H1 (cell line): ENCODE measurements at regions not wholly inside any gene's neighbourhood (a gene's known extent, or its start where the extent isn't known, plus 50 kb on each side); places are given as distances from the start of the nearest gene placed in this dataset.

Source experiments
- CTCF ChIA-PET: fragments of 300-600 bp; sonication (Branson Sonifier 250); formaldehyde crosslinking; loops from one replicate; lab custom pipeline; 2021; ENCODE audit not compliant: partially characterized antibody; lab: Charles Lee
- POLR2A ChIA-PET: fragments of 300-600 bp; sonication (Branson Sonifier 250); formaldehyde crosslinking; loops from one replicate; lab custom pipeline; 2021; ENCODE audit warnings: inconsistent platforms; ENCODE audit not compliant: partially characterized antibody; lab: Charles Lee
- DNase-seq, 2 experiments: peaks; one replicate each; pipeline versions ENCODE4 v3.0.0 to v3.0.0-alpha.2; 2010 to 2022; ENCODE audit warnings: low spot score in 2 of 2, low read depth in 1 of 2, mixed read lengths in 1 of 2
- FAIRE-seq: peaks from 2 replicates; lab custom pipeline; 2011; peaks lifted over from hg19 to GRCh38; lab: Jason Lieb, UNC
- H2AFZ ChIP-seq: 2 replicates; pipeline ENCODE4 v1.8.1; 2012; ENCODE audit warnings: low read length, inconsistent platforms
- H2AK5ac ChIP-seq: 2 replicates; pipeline ENCODE4 v1.6.1; 2013; ENCODE audit warnings: low read depth, low read length
- H2BK120ac ChIP-seq: replicated peaks from 2 replicates; pipeline ENCODE3; 2013; ENCODE audit warnings: low read depth, low read length, inconsistent platforms
- H2BK12ac ChIP-seq: 2 replicates; pipeline ENCODE4 v1.6.1; 2013; ENCODE audit warnings: low read depth, low read length
- H2BK15ac ChIP-seq: 2 replicates; pipeline ENCODE4 v1.6.1; 2013; ENCODE audit warnings: low read length
- H2BK20ac ChIP-seq: 2 replicates; pipeline ENCODE4 v1.6.1; 2013; ENCODE audit warnings: low read length
- H2BK5ac ChIP-seq: 2 replicates; pipeline ENCODE4 v1.6.1; 2013; ENCODE audit warnings: low read depth, low read length
- H3K14ac ChIP-seq: 2 replicates; pipeline ENCODE4 v1.6.1; 2013; ENCODE audit warnings: inconsistent platforms; ENCODE audit not compliant: insufficient read length
- H3K18ac ChIP-seq: 2 replicates; pipeline ENCODE4 v1.6.1; 2013; ENCODE audit warnings: low read length; ENCODE audit errors: extremely low read depth
- H3K23ac ChIP-seq: 2 replicates; pipeline ENCODE4 v1.6.1; 2013; ENCODE audit warnings: inconsistent platforms; ENCODE audit not compliant: insufficient read length
- H3K23me2 ChIP-seq: 2 replicates; pipeline ENCODE4 v1.6.1; 2013; ENCODE audit warnings: low read depth, low read length
- H3K27ac ChIP-seq: 2 replicates; pipeline ENCODE4 v1.6.1; 2011; ENCODE audit warnings: low read depth, low read length, inconsistent platforms
- H3K27me3 ChIP-seq, 4 experiments: replicated peaks in 1 of 4; 1 replicate in 1 of 4; 2 replicates in 3 of 4; pipeline versions ENCODE4 v1.6.1 to v1.8.1; 2011 to 2013; ENCODE audit warnings: low read length in 3 of 4, mild to moderate bottlenecking in 3 of 4, inconsistent platforms in 2 of 4, mixed read lengths in 2 of 4, moderate library complexity in 1 of 4; ENCODE audit not compliant: control insufficient read depth in 3 of 4, insufficient read depth in 3 of 4; ENCODE audit errors: extremely low read depth in 1 of 4
- H3K36me3 ChIP-seq, 4 experiments: 2 replicates each; pipeline versions ENCODE4 v1.6.1 to v1.8.1; 2011 to 2013; ENCODE audit warnings: mild to moderate bottlenecking in 4 of 4, low read length in 3 of 4, moderate library complexity in 2 of 4, control low read depth in 1 of 4, inconsistent platforms in 1 of 4; ENCODE audit not compliant: insufficient read depth in 4 of 4, control insufficient read depth in 2 of 4
- H3K4ac ChIP-seq: replicated peaks from 2 replicates; pipeline ENCODE3; 2013; ENCODE audit warnings: low read length, low read depth, mixed read lengths, inconsistent platforms; ENCODE audit not compliant: insufficient read length
- H3K4me1 ChIP-seq, 4 experiments: replicated peaks in 1 of 4; 1 replicate in 1 of 4; 2 replicates in 3 of 4; pipeline versions ENCODE4 v1.6.1 to v1.8.1; 2011 to 2013; ENCODE audit warnings: low read length in 3 of 4, inconsistent platforms in 2 of 4, mixed read lengths in 1 of 4; ENCODE audit not compliant: insufficient read depth in 4 of 4, control insufficient read depth in 3 of 4
- H3K4me2 ChIP-seq, 2 experiments: 2 replicates each; pipeline versions ENCODE4 v1.6.1 to v1.8.1; 2011 to 2013; ENCODE audit warnings: low read depth in 2 of 2, low read length in 2 of 2, control low read depth in 1 of 2, inconsistent platforms in 1 of 2, mild to moderate bottlenecking in 1 of 2; ENCODE audit not compliant: insufficient read depth in 1 of 2
- H3K4me3 ChIP-seq, 4 experiments: fragments of 200-600, 300-600 bp in 1 of 4; sonication (generic), shearing (Covaris generic), sonication (Bioruptor Twin) in 1 of 4; 2 replicates each; pipeline versions ENCODE4 v1.5.1 to v1.8.1; 2011 to 2016; ENCODE audit warnings: low read length in 4 of 4, low read depth in 3 of 4, control low read depth in 2 of 4, inconsistent platforms in 2 of 4, mild to moderate bottlenecking in 2 of 4, mixed read lengths in 1 of 4, moderate library complexity in 1 of 4; ENCODE audit not compliant: insufficient read depth in 2 of 4; ENCODE audit errors: extremely low read depth in 1 of 4
- H3K56ac ChIP-seq: replicated peaks from 2 replicates; pipeline ENCODE3; 2013; ENCODE audit warnings: low read depth, mild to moderate bottlenecking, mixed read lengths, low read length, inconsistent platforms; ENCODE audit not compliant: insufficient read length
- H3K79me1 ChIP-seq: 2 replicates; pipeline ENCODE4 v1.6.1; 2013; ENCODE audit warnings: low read depth, low read length, control low read depth
- H3K79me2 ChIP-seq, 2 experiments: 2 replicates each; pipeline versions ENCODE4 v1.6.1 to v1.8.1; 2012 to 2013; ENCODE audit warnings: low read length in 2 of 2, mild to moderate bottlenecking in 2 of 2, inconsistent platforms in 1 of 2; ENCODE audit not compliant: insufficient read depth in 2 of 2, control insufficient read depth in 1 of 2
- H3K9ac ChIP-seq, 4 experiments: replicated peaks in 1 of 4; 1 replicate in 1 of 4; 2 replicates in 3 of 4; pipeline versions ENCODE4 v1.6.1 to v1.8.1; 2011 to 2013; ENCODE audit warnings: low read depth in 3 of 4, low read length in 3 of 4, control low read depth in 2 of 4, mild to moderate bottlenecking in 2 of 4, moderate library complexity in 2 of 4, inconsistent platforms in 1 of 4; ENCODE audit errors: extremely low read depth in 1 of 4
- H3K9me3 ChIP-seq, 2 experiments: 2 replicates each; pipeline versions ENCODE4 v1.6.1 to v1.8.1; 2012 to 2013; ENCODE audit warnings: mild to moderate bottlenecking in 2 of 2, moderate library complexity in 2 of 2, control low read depth in 1 of 2, inconsistent platforms in 1 of 2, low read depth in 1 of 2, low read length in 1 of 2, mixed read lengths in 1 of 2; ENCODE audit not compliant: insufficient read depth in 2 of 2
- H4K20me1 ChIP-seq, 2 experiments: replicated peaks in 1 of 2; 2 replicates each; pipeline versions ENCODE3 to v1.8.1; 2011 to 2013; ENCODE audit warnings: inconsistent platforms in 2 of 2, low read length in 2 of 2, mild to moderate bottlenecking in 1 of 2; ENCODE audit not compliant: insufficient read depth in 2 of 2, control insufficient read depth in 1 of 2
- H4K5ac ChIP-seq: 2 replicates; pipeline ENCODE4 v1.6.1; 2013; ENCODE audit warnings: low read length, low read depth, mixed read lengths, inconsistent platforms; ENCODE audit not compliant: insufficient read length
- H4K8ac ChIP-seq: 2 replicates; pipeline ENCODE4 v1.8.0; 2013; ENCODE audit warnings: mild to moderate bottlenecking, moderate library complexity, low read length, inconsistent platforms; ENCODE audit not compliant: insufficient read depth; ENCODE audit errors: extremely low read depth
- H4K91ac ChIP-seq: replicated peaks from 2 replicates; pipeline ENCODE3; 2013; ENCODE audit warnings: low read length, mixed read lengths, inconsistent platforms; ENCODE audit not compliant: insufficient read length
- JUN ChIP-seq: IDR thresholded peaks from 2 replicates; pipeline ENCODE4 v1.6.1; 2011; ENCODE audit warnings: low read depth, mild to moderate bottlenecking, improper control_type of control experiment, low read length
- POU5F1 ChIP-seq: IDR thresholded peaks from 2 replicates; pipeline ENCODE4 v1.6.1; 2011; ENCODE audit warnings: low read depth, mild to moderate bottlenecking, low read length, moderate library complexity
- RFX5 ChIP-seq: IDR thresholded peaks from 2 replicates; pipeline ENCODE4 v1.6.1; 2011; ENCODE audit warnings: low read depth, low read length, improper control_type of control experiment, borderline replicate concordance
- RNF2 ChIP-seq: fragments of 200-900, 300-1000 bp; sonication (generic); IDR thresholded peaks from 2 replicates; pipeline ENCODE4 v1.7.1; 2016; ENCODE audit warnings: borderline replicate concordance, low read depth, mild to moderate bottlenecking, antibody characterized with exemption, low read length; ENCODE audit not compliant: poor library complexity, severe bottlenecking; ENCODE audit errors: missing control alignments
- SIN3A ChIP-seq, 2 experiments: IDR thresholded peaks in 1 of 2; conservative IDR thresholded peaks in 1 of 2; 2 replicates each; pipeline ENCODE4 v1.6.1; 2011 to 2012; ENCODE audit warnings: low read length in 2 of 2, improper control_type of control experiment in 1 of 2, low read depth in 1 of 2, mild to moderate bottlenecking in 1 of 2
- SIX5 ChIP-seq: IDR thresholded peaks from 2 replicates; pipeline ENCODE4 v1.6.1; 2011; ENCODE audit warnings: mild to moderate bottlenecking, low read depth, low read length
- WGBS, 2 experiments: shearing (Covaris generic) in 1 of 2; methylation state at CpG; one replicate each; pipeline versions ENCODE4 v1.1.6 to v1.1.7; 2013 to 2015; ENCODE audit warnings: low lambda C conversion rate in 2 of 2, mixed read lengths in 2 of 2, inconsistent platforms in 1 of 2, low coverage in 1 of 2, missing lambda C conversion rate in 1 of 2; ENCODE audit not compliant: insufficient replicate concordance in 2 of 2, insufficient coverage in 1 of 2, insufficient read length in 1 of 2; ENCODE audit errors: extremely low coverage in 1 of 2, missing lambda C conversion rate in 1 of 2; 5-methylcytosine and 5-hydroxymethylcytosine counted together
- TF ChIP-seq, protein P1 (sequence below): IDR thresholded peaks from 2 replicates; pipeline ENCODE4 v1.6.1; 2012; ENCODE audit warnings: inconsistent platforms

DNA sequence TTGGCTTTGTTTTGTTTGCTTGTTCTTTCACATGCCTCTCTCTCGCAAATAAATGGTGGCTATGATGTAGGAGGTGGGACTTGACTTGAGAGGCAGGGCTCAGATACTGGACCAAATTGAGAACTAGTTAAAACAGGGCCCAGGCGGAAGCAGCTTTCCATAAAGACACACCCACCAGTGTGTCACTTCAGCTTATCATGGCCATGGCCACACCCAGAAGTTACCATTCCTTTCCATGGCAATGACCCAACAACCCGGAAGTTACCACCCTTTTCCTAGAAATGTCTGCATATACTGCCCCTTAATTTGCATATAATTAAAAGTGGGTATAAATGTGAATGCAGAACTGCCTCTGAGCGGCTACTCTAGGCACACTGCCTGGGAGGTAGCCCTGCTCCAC lies 62.6 kb upstream of the CNTN4 start:
- H4K8ac ChIP-seq: no peak overlapping the region
- no peak overlapping the region for H3K4ac ChIP-seq
- H3K23ac ChIP-seq: no peak overlapping the region
- H3K9ac ChIP-seq: no peak overlapping the region
- H3K27ac ChIP-seq: no peak overlapping the region
- no peak overlapping the region for H3K18ac ChIP-seq
- H2AFZ ChIP-seq: no peak overlapping the region
- H3K4me3 ChIP-seq: no peak overlapping the region
- DNase-seq (no peak), FAIRE-seq (no peak)
- no peak overlapping the region for H3K56ac ChIP-seq
- H2BK12ac ChIP-seq: no peak overlapping the region
- no peaks in the 10 kb centered on the region for H4K20me1 ChIP-seq
- no peaks in the 10 kb centered on the region for H3K79me1 ChIP-seq
- TF ChIP-seq SIX5: no peak
- TF ChIP-seq SIN3A (conservative IDR thresholded peaks at IDR 0.05 in 1 of 2, IDR thresholded peaks at IDR 0.05 in 1 of 2; ENCODE audit: low read depth in 1 of 2, low read length in 2 of 2): no peak
- TF ChIP-seq JUN: no peak
- TF ChIP-seq RFX5: no peak
- TF ChIP-seq RNF2: no peak
- TF ChIP-seq, protein P1, sequence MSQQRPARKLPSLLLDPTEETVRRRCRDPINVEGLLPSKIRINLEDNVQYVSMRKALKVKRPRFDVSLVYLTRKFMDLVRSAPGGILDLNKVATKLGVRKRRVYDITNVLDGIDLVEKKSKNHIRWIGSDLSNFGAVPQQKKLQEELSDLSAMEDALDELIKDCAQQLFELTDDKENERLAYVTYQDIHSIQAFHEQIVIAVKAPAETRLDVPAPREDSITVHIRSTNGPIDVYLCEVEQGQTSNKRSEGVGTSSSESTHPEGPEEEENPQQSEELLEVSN: no peak
- TF ChIP-seq POU5F1: no peak
- no peaks in the 10 kb centered on the region for H3K27me3 ChIP-seq
- H2AK5ac ChIP-seq: no peak overlapping the region
- H3K4me2 ChIP-seq: no peak overlapping the region
- H3K23me2 ChIP-seq: no peaks in the 10 kb centered on the region
- H2BK5ac ChIP-seq: no peak overlapping the region
- H3K4me1 ChIP-seq: no peaks in the 10 kb centered on the region
- ChIA-PET POLR2A (no interaction called here), CTCF (no interaction called here)
- no peak overlapping the region for H2BK120ac ChIP-seq
- H4K5ac ChIP-seq: no peak overlapping the region
- no peaks in the 10 kb centered on the region for H3K79me2 ChIP-seq
- no peak overlapping the region for H2BK20ac ChIP-seq
- H4K91ac ChIP-seq: no peak overlapping the region
- no peaks in the 10 kb centered on the region for H3K36me3 ChIP-seq
- no peak overlapping the region for H2BK15ac ChIP-seq
- no peaks in the 10 kb centered on the region for H3K9me3 ChIP-seq
- H3K14ac ChIP-seq: no peak overlapping the region
- 88% methylated on average over 4 of the region's 4 CpGs; no CpG with 5 or more reads in 1 of the 2 experiments for WGBS, 2 experiments
